T-helper 1 cell treated with Interleukin-12 subunit alpha and Interleukin-12 subunit beta and Interleukin-4 antibody, amounts not matched to agents 30 ng/mL and 1 ng/mL, for 36 hours (primary cell): ENCODE measurements at regions not wholly inside any gene's neighbourhood (a gene's known extent, or its start where the extent isn't known, plus 50 kb on each side); places are given as distances from the start of the nearest gene placed in this dataset.
"Not testable (repeated sequence)": the region's sequence is repeated elsewhere in the genome, so short reads cannot be mapped to it uniquely, and the experiment has no call there.

ENCODE experiments used
- intact Hi-C: fragments of 100-400 bp; cut with micrococcal nuclease; formaldehyde crosslinking; loops from one replicate; pipeline ENCODE4 v1.15.1; 2024

GRCh38 chr7:65731129-65731528 is 141.7 kb upstream of the VKORC1L1 start:
- intact Hi-C loops, result loop anchor here (1.0 kb wide), 1 partner anchor 20 kb away; no protein-coding TSS in a partner anchor

GRCh38 chr7:65731562-65732035 is 141.3 kb upstream of the VKORC1L1 start:
- intact Hi-C loops, result loop anchor here (1.0 kb wide), 1 partner anchor 20 kb away; no protein-coding TSS in a partner anchor

- intact Hi-C loops, result no loop called here
Measured at GRCh38 chr7:65744406-65744805, 128.5 kb upstream of the VKORC1L1 start.

- intact Hi-C loops, result no loop called here
Measured at GRCh38 chr7:65746398-65746669, 126.5 kb upstream of the VKORC1L1 start.

GRCh38 chr7:65749039-65749438 is 123.8 kb upstream of the VKORC1L1 start:
- intact Hi-C loops, result no loop called here

GRCh38 chr7:65749518-65749917 is 123.4 kb upstream of the VKORC1L1 start:
- intact Hi-C loops, result no loop called here

- intact Hi-C loops, result loop anchor here (1.0 to 10.0 kb wide), 17 partner anchors 19 to 1443 kb away; partner anchors contain the start of genes ASL, ERV3-1, GUSB and TMEM248
Measured at GRCh38 chr7:65750511-65751344, 122.1 kb upstream of the VKORC1L1 start.

GRCh38 chr7:65754070-65754469 is 118.8 kb upstream of the VKORC1L1 start:
- intact Hi-C loops, result loop anchor here (5.0 to 10.0 kb wide), 3 partner anchors 749 to 1447 kb away; partner anchors contain the start of genes ERV3-1 and TMEM248

- intact Hi-C loops, result loop anchor here (10.0 kb wide), 1 partner anchor 754 kb away; the partner anchor contains the start of gene ERV3-1
Measured at GRCh38 chr7:65758991-65759390, 113.9 kb upstream of the VKORC1L1 start.

GRCh38 chr7:65762712-65763111 is 110.2 kb upstream of the VKORC1L1 start:
- intact Hi-C loops, result not testable (repeated sequence)

GRCh38 chr7:65763114-65763513 is 109.8 kb upstream of the VKORC1L1 start:
- intact Hi-C loops, result not testable (repeated sequence)

- intact Hi-C loops, result loop anchor here (1.0 to 5.0 kb wide), 4 partner anchors 19 to 722 kb away; partner anchors contain the start of gene GUSB
Measured at GRCh38 chr7:65770473-65771225, 102.2 kb upstream of the VKORC1L1 start.

- intact Hi-C loops, result loop anchor here (5.0 kb wide), 1 partner anchor 721 kb away; no protein-coding TSS in a partner anchor
Measured at GRCh38 chr7:65771226-65771569, 101.7 kb upstream of the VKORC1L1 start.

GRCh38 chr7:65776677-65777076 is 96.2 kb upstream of the VKORC1L1 start:
- intact Hi-C loops, result not testable (repeated sequence)

GRCh38 chr7:65789943-65790342 is 82.9 kb upstream of the VKORC1L1 start:
- intact Hi-C loops, result not testable (repeated sequence)

GRCh38 chr7:65791788-65792187 is 81.1 kb upstream of the VKORC1L1 start:
- intact Hi-C loops, result not testable (repeated sequence)

GRCh38 chr7:65792726-65793125 is 80.1 kb upstream of the VKORC1L1 start:
- intact Hi-C loops, result not testable (repeated sequence)

- intact Hi-C loops, result not testable (repeated sequence)
Measured at GRCh38 chr7:65794671-65795391, 78.0 kb upstream of the VKORC1L1 start.

- intact Hi-C loops, result not testable (repeated sequence)
Measured at GRCh38 chr7:65795392-65795716, 77.5 kb upstream of the VKORC1L1 start.

GRCh38 chr7:65796205-65796604 is 76.7 kb upstream of the VKORC1L1 start:
- intact Hi-C loops, result no loop called here

- intact Hi-C loops, result not testable (repeated sequence)
Measured at GRCh38 chr7:65797086-65797485, 75.8 kb upstream of the VKORC1L1 start.
